Keratinocyte (primary cell): ENCODE measurements at regions not wholly inside any gene's neighbourhood (a gene's known extent, or its start where the extent isn't known, plus 50 kb on each side); places are given as distances from the start of the nearest gene placed in this dataset.

Experiments
- DNase-seq: peaks from one replicate; pipeline ENCODE4 v3.0.0-alpha.2; 2011; ENCODE audit warnings: low read depth, missing footprints, low spot score
- FAIRE-seq: peaks from 2 replicates; lab custom pipeline; 2011; peaks lifted over from hg19 to GRCh38; lab: Jason Lieb, UNC
- H2AFZ ChIP-seq: 2 replicates; pipeline ENCODE4 v1.6.0; 2012; ENCODE audit warnings: low read length, control low read depth, inconsistent platforms; ENCODE audit not compliant: control insufficient read depth
- H3K27ac ChIP-seq: 2 replicates; pipeline ENCODE4 v1.5.1; 2011; ENCODE audit warnings: low read length; ENCODE audit not compliant: control insufficient read depth, insufficient read depth
- H3K27me3 ChIP-seq: 3 replicates; pipeline ENCODE4 v1.6.0; 2011; ENCODE audit warnings: low read length; ENCODE audit not compliant: control insufficient read depth, insufficient read depth; ENCODE audit errors: extremely low read depth
- H3K36me3 ChIP-seq, 2 experiments: 2 replicates in 1 of 2; 3 replicates in 1 of 2; pipeline ENCODE4 v1.5.1; 2011; ENCODE audit warnings: low read length in 2 of 2, mild to moderate bottlenecking in 1 of 2; ENCODE audit not compliant: control insufficient read depth in 2 of 2, insufficient read depth in 2 of 2; ENCODE audit errors: extremely low read depth in 1 of 2
- H3K4me1 ChIP-seq: 3 replicates; pipeline ENCODE4 v1.5.1; 2011; ENCODE audit warnings: low read length; ENCODE audit not compliant: control insufficient read depth, insufficient read depth; ENCODE audit errors: extremely low read depth
- H3K4me2 ChIP-seq: 3 replicates; pipeline ENCODE4 v1.6.0; 2011; ENCODE audit warnings: low read depth, low read length; ENCODE audit not compliant: control insufficient read depth, insufficient read depth; ENCODE audit errors: extremely low read depth
- H3K4me3 ChIP-seq, 3 experiments: fragments of 200-600 bp in 1 of 3; sonication (generic) in 1 of 3; 2 replicates in 2 of 3; 3 replicates in 1 of 3; pipeline ENCODE4 v1.5.1; 2011 to 2016; ENCODE audit warnings: low read length in 3 of 3, mild to moderate bottlenecking in 3 of 3, control low read depth in 2 of 3, inconsistent platforms in 1 of 3, low read depth in 1 of 3, mixed read lengths in 1 of 3, mixed run types in 1 of 3, moderate library complexity in 1 of 3; ENCODE audit not compliant: control insufficient read depth in 2 of 3, insufficient read depth in 2 of 3; ENCODE audit errors: extremely low read depth in 1 of 3
- H3K79me2 ChIP-seq: 2 replicates; pipeline ENCODE4 v1.6.0; 2012; ENCODE audit warnings: low read length; ENCODE audit not compliant: control insufficient read depth, insufficient read depth
- H3K9ac ChIP-seq: 3 replicates; pipeline ENCODE4 v1.6.0; 2011; ENCODE audit warnings: low read length; ENCODE audit not compliant: control insufficient read depth, insufficient read depth; ENCODE audit errors: extremely low read depth
- H3K9me1 ChIP-seq: 3 replicates; pipeline ENCODE4 v1.6.0; 2011; ENCODE audit warnings: low read length; ENCODE audit not compliant: control insufficient read depth, insufficient read depth; ENCODE audit errors: extremely low read depth
- H3K9me3 ChIP-seq: 2 replicates; pipeline ENCODE4 v1.5.1; 2012; ENCODE audit warnings: low read depth, low read length; ENCODE audit not compliant: control insufficient read depth
- H4K20me1 ChIP-seq: 3 replicates; pipeline ENCODE4 v1.6.0; 2011; ENCODE audit warnings: low read length; ENCODE audit not compliant: control insufficient read depth, insufficient read depth; ENCODE audit errors: extremely low read depth
- EZH2 ChIP-seq: IDR thresholded peaks from one replicate; pipeline ENCODE4 v1.6.1; 2012; ENCODE audit warnings: inconsistent platforms, mild to moderate bottlenecking, low read length, moderate library complexity
- dilution Hi-C: fragments of 300-500 bp; cut with MboI; formaldehyde crosslinking; loops from one replicate; pipeline ENCODE4 v1.7.0; 2020; ENCODE audit warnings: low sequenced_read_pairs; ENCODE audit not compliant: extremely low pct_ligation_motif_present
- TF ChIP-seq, protein P1 (sequence below), 3 experiments: IDR thresholded peaks in 1 of 3; conservative IDR thresholded peaks in 1 of 3; optimal IDR thresholded peaks in 1 of 3; 2 replicates in 2 of 3; 3 replicates in 1 of 3; pipeline versions ENCODE3 to v1.5.1; 2011; ENCODE audit warnings: low read length in 3 of 3, mild to moderate bottlenecking in 3 of 3, moderate library complexity in 2 of 3, control low read depth in 1 of 3, inconsistent platforms in 1 of 3; ENCODE audit not compliant: insufficient read depth in 2 of 3; ENCODE audit errors: extremely low read depth in 1 of 3

DNA sequence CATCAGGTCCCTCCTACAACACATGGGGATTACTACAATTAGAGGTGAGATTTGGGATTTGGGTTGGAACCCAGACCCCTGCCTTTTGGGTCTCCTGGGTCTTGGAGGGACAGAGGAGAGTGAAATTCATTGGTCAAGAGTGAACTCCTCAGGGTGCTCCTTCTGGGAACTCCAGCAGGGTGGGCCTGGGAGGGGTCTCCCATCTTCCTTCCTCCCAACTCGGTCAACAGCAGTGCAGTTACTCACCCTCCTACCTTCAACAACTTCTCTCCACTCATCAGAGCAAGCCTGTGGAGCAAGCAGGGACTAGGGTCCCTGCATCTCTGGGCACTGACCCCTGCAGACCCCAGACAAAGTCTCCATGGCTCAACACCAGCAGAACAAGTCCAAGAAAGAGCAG, 89.3 kb upstream of the TMPRSS2 start:
- no peak for FAIRE-seq
- H2AFZ ChIP-seq: no peak overlapping the region
- dilution Hi-C loops: no loop called here

DNA sequence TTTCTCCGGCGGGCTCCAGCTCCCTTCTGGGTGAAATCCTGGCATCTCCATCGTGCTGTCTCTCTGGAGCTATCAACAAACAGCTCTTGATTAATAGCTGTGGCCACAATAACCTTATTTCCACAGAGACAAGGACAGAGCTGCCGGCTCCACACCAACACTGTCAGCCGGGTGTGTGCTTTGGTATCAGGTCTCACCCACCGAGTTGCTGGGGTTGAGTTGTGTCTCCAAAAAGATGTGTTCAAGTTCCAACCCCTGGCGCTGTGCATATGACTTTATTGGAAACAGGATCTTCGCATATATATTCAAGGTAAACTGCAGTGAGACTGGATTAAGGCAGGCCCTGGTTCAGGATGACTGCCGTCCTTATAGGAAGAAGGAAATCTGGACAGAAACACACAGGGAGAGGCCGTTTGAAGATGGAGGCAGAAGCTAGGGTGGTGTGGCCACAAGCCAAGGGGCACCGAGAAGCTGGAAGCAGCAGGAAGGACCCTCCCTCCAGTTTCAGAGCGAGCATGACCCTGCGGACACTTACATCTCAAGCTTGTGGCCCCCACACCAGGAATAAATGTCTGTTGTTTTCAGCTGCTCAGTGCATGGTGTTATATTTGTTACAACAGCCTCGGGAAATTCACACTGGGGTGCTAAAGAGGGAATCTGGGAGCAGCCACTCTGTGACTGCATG, 88.4 kb upstream of the TMPRSS2 start:
- FAIRE-seq: no peak
- no peaks in the 10 kb centered on the region for H3K9me1 ChIP-seq
- DNase-seq: no peak
- no peak overlapping the region for H3K4me3 ChIP-seq
- H2AFZ ChIP-seq: no peak overlapping the region
- dilution Hi-C loops: no loop called here
- no peaks in the 10 kb centered on the region for H3K79me2 ChIP-seq
- no peaks in the 10 kb centered on the region for H3K36me3 ChIP-seq
- H4K20me1 ChIP-seq: no peaks in the 10 kb centered on the region
- no peak overlapping the region for H3K27ac ChIP-seq
- no peaks in the 10 kb centered on the region for H3K9me3 ChIP-seq
- no peak overlapping the region for H3K9ac ChIP-seq
- H3K27me3 ChIP-seq: no peaks in the 10 kb centered on the region
- no peaks in the 10 kb centered on the region for H3K4me1 ChIP-seq
- H3K4me2 ChIP-seq: no peak overlapping the region
- TF ChIP-seq, protein P1, sequence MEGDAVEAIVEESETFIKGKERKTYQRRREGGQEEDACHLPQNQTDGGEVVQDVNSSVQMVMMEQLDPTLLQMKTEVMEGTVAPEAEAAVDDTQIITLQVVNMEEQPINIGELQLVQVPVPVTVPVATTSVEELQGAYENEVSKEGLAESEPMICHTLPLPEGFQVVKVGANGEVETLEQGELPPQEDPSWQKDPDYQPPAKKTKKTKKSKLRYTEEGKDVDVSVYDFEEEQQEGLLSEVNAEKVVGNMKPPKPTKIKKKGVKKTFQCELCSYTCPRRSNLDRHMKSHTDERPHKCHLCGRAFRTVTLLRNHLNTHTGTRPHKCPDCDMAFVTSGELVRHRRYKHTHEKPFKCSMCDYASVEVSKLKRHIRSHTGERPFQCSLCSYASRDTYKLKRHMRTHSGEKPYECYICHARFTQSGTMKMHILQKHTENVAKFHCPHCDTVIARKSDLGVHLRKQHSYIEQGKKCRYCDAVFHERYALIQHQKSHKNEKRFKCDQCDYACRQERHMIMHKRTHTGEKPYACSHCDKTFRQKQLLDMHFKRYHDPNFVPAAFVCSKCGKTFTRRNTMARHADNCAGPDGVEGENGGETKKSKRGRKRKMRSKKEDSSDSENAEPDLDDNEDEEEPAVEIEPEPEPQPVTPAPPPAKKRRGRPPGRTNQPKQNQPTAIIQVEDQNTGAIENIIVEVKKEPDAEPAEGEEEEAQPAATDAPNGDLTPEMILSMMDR (optimal IDR thresholded peaks at IDR 0.05 in 1 of 3, IDR thresholded peaks at IDR 0.05 in 1 of 3, conservative IDR thresholded peaks at IDR 0.05 in 1 of 3; ENCODE audit: extremely low read depth in 1 of 3, insufficient read depth in 2 of 3, low read length in 3 of 3): no peak
- TF ChIP-seq EZH2: no peak

More for the DNA sequence above, 89.3 kb upstream of the TMPRSS2 start:
- Histone ChIP-seq H3K4me1 (peaks cover 5% of the 10 kb centered on the region), H3K9ac (no peak overlapping the region), H3K4me2 (no peak overlapping the region), H4K20me1 (no peaks in the 10 kb centered on the region), H3K36me3 (no peaks in the 10 kb centered on the region), H3K79me2 (no peaks in the 10 kb centered on the region), H3K4me3 (no peak overlapping the region), H3K27me3 (no peaks in the 10 kb centered on the region), H3K27ac (no peak overlapping the region), H3K9me3 (no peaks in the 10 kb centered on the region), H3K9me1 (no peaks in the 10 kb centered on the region)
- TF ChIP-seq, protein P1 (optimal IDR thresholded peaks at IDR 0.05 in 1 of 3, IDR thresholded peaks at IDR 0.05 in 1 of 3, conservative IDR thresholded peaks at IDR 0.05 in 1 of 3; ENCODE audit: extremely low read depth in 1 of 3, insufficient read depth in 2 of 3, low read length in 3 of 3): no peak
- TF ChIP-seq EZH2: no peak
- DNase-seq: no peak
